Adrenal gland (tissue), 5 donors: ENCODE measurements at regions not wholly inside any gene's neighbourhood (a gene's known extent, or its start where the extent isn't known, plus 50 kb on each side); places are given as distances from the start of the nearest gene placed in this dataset.

Experiments used
- POLR2A ChIP-seq, 2 donors: fragments of 450-650 bp; IDR thresholded peaks; one replicate each; pipeline ENCODE4 v1.6.1; 2017; ENCODE audit warnings: antibody characterized with exemption in 2 of 2, mild to moderate bottlenecking in 2 of 2, moderate library complexity in 1 of 2
- TF ChIP-seq, protein P1 (sequence below), 6 experiments: fragments of 450-650 bp in 4 of 6; fragments of 200-600 bp in 2 of 6; sonication (generic) in 1 of 6; IDR thresholded peaks; 1 replicate in 5 of 6; 2 replicates in 1 of 6; pipeline versions ENCODE4 v1.5.1 to v1.8.0; 2016 to 2021; ENCODE audit warnings: antibody characterized with exemption in 6 of 6, mild to moderate bottlenecking in 2 of 6, moderate library complexity in 1 of 6
- donor health status: DM: no; HTN: no; CAD: no.

DNA sequence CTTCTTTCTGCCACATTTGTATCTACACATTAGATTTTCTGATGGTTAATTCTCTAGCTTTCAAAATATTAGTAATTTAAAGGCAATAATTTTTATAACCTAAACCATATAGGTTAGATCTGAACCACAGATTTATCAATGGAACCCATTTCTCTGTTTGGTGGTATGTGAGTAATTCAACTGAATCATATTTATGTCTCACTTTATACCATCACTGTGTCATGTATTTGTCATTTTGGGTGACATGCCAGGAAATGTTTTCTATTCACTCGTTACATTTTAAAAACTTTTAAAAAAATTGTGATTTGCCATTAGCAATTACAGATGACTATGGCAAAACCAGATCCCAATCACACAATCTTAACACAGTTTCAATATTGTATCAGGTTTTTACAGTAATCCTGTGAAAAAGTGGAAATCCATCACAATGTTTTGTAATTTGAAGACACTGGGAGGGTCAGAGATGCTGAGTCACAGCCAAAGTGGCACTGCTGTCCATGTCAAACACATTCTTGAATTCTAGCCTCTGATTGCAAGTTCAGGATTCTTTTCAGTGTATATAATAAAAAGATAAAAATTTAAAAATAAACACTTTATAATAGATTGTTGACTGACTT lies 356.0 kb upstream of the RBMS3 start:
- TF ChIP-seq, protein P1, sequence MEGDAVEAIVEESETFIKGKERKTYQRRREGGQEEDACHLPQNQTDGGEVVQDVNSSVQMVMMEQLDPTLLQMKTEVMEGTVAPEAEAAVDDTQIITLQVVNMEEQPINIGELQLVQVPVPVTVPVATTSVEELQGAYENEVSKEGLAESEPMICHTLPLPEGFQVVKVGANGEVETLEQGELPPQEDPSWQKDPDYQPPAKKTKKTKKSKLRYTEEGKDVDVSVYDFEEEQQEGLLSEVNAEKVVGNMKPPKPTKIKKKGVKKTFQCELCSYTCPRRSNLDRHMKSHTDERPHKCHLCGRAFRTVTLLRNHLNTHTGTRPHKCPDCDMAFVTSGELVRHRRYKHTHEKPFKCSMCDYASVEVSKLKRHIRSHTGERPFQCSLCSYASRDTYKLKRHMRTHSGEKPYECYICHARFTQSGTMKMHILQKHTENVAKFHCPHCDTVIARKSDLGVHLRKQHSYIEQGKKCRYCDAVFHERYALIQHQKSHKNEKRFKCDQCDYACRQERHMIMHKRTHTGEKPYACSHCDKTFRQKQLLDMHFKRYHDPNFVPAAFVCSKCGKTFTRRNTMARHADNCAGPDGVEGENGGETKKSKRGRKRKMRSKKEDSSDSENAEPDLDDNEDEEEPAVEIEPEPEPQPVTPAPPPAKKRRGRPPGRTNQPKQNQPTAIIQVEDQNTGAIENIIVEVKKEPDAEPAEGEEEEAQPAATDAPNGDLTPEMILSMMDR (IDR thresholded peaks at IDR 0.05), result no peak
- TF ChIP-seq POLR2A (IDR thresholded peaks at IDR 0.05), result no peak
